A549 (cell line): ENCODE measurements at regions not wholly inside any gene's neighbourhood (a gene's known extent, or its start where the extent isn't known, plus 50 kb on each side); places are given as distances from the start of the nearest gene placed in this dataset.
"Not testable (repeated sequence)": the region's sequence is repeated elsewhere in the genome, so short reads cannot be mapped to it uniquely, and the experiment has no call there.

ENCODE experiments used
- ATAC-seq, 2 experiments: fragments of 200-7000 bp in 1 of 2; fragments of >200 bp in 1 of 2; cut with Nextera tagmentation in 1 of 2; cut with Tn5 transposase in 1 of 2; 3 replicates each; pipeline versions ENCODE4 v1.8.0 to v1.9.1; 2018 to 2020; ENCODE audit warnings: mild to moderate bottlenecking in 1 of 2, moderate library complexity in 1 of 2
- CTCF ChIA-PET: fragments of 300-600 bp; sonication (Branson Sonifier 250); formaldehyde crosslinking; extraction: SDS; loops from one replicate; lab custom pipeline; 2021; ENCODE audit warnings: antibody characterized with exemption, inconsistent platforms; lab: Yijun Ruan, JAX
- POLR2A ChIA-PET: fragments of 350-600 bp; formaldehyde crosslinking; extraction: SDS; loops from one replicate; lab custom pipeline; 2021; ENCODE audit warnings: antibody characterized with exemption, inconsistent platforms; lab: Yijun Ruan, JAX
- DNase-seq, 2 experiments: peaks; one replicate each; pipeline versions ENCODE4 v3.0.0 to v3.0.0-alpha.2; 2011 to 2016; ENCODE audit warnings: low read depth in 1 of 2, low spot score in 1 of 2
- FAIRE-seq: peaks from 2 replicates; lab custom pipeline; 2011; peaks lifted over from hg19 to GRCh38; lab: Jason Lieb, UNC
- H3K27ac ChIP-seq, 2 experiments: fragments of >200 bp; sonication (Bioruptor Twin); formaldehyde crosslinking; 3 replicates each; pipeline ENCODE4 v1.5.1; 2016 to 2017
- H3K4me1 ChIP-seq: fragments of >200 bp; sonication (Bioruptor Twin); formaldehyde crosslinking; 3 replicates; pipeline ENCODE4 v1.6.1; 2016
- H3K4me2 ChIP-seq: fragments of >200 bp; sonication (Bioruptor Twin); formaldehyde crosslinking; 3 replicates; pipeline ENCODE4 v1.6.1; 2016
- H3K4me3 ChIP-seq: fragments of >200 bp; sonication (Bioruptor Twin); formaldehyde crosslinking; 3 replicates; pipeline ENCODE4 v1.5.1; 2016
- H3K9me3 ChIP-seq: fragments of >200 bp; sonication (Bioruptor Twin); formaldehyde crosslinking; 3 replicates; pipeline ENCODE4 v1.6.1; 2016
- BCL3 ChIP-seq: fragments of >200 bp; sonication (Bioruptor Twin); formaldehyde crosslinking; IDR thresholded peaks from 3 replicates; pipeline ENCODE4 v1.6.1; 2016
- BHLHE40 ChIP-seq: IDR thresholded peaks from 2 replicates; pipeline ENCODE4 v1.6.1; 2012; ENCODE audit warnings: low read depth, low read length, inconsistent platforms
- CBX8 ChIP-seq: fragments of 200-600 bp; sonication (generic); IDR thresholded peaks from 2 replicates; pipeline ENCODE4 v1.6.1; 2016
- CEBPB ChIP-seq, 2 experiments: fragments of >200 bp in 1 of 2; sonication (Bioruptor Twin) in 1 of 2; formaldehyde crosslinking in 1 of 2; IDR thresholded peaks; 2 replicates each; pipeline ENCODE4 v1.6.1; 2012 to 2016
- CHD4 ChIP-seq: fragments of 200-600 bp; sonication (generic); IDR thresholded peaks from 2 replicates; pipeline ENCODE4 v1.6.1; 2016; ENCODE audit warnings: antibody characterized with exemption, mild to moderate bottlenecking, borderline replicate concordance
- EHMT2 ChIP-seq: fragments of 200-600 bp; sonication (generic); IDR thresholded peaks from 2 replicates; pipeline ENCODE4 v1.6.1; 2016; ENCODE audit warnings: antibody characterized with exemption, low read depth, mild to moderate bottlenecking, moderate library complexity
- ELK1 ChIP-seq: fragments of 150-350 bp; IDR thresholded peaks from 2 replicates; pipeline ENCODE4 v1.6.1; 2014; ENCODE audit warnings: low read depth, mild to moderate bottlenecking, low read length
- EP300 ChIP-seq, 2 experiments: fragments of >200 bp; sonication (Bioruptor Twin); formaldehyde crosslinking; IDR thresholded peaks; 2 replicates in 1 of 2; 3 replicates in 1 of 2; pipeline ENCODE4 v1.6.1; 2016 to 2017
- ESRRA ChIP-seq: fragments of 150-350 bp; IDR thresholded peaks from 2 replicates; pipeline ENCODE4 v1.6.1; 2014; ENCODE audit warnings: mild to moderate bottlenecking, low read length, borderline replicate concordance
- FOXS1 ChIP-seq: fragments of 250-450 bp; sonication (Bioruptor Pico); IDR thresholded peaks from 2 replicates; pipeline ENCODE4 v1.5.0; 2020; ENCODE audit warnings: mild to moderate bottlenecking, moderate library complexity
- HDAC2 ChIP-seq: fragments of 200-600 bp; sonication (generic); IDR thresholded peaks from 2 replicates; pipeline ENCODE4 v1.6.1; 2016
- HEYL ChIP-seq: fragments of 250-450 bp; sonication (Bioruptor Pico); IDR thresholded peaks from 2 replicates; pipeline ENCODE4 v1.8.0; 2021; ENCODE audit warnings: mild to moderate bottlenecking, moderate library complexity
- HMGXB4 ChIP-seq: fragments of 250-450 bp; sonication (Bioruptor Pico); IDR thresholded peaks from 2 replicates; pipeline ENCODE4 v1.5.0; 2021; ENCODE audit warnings: mild to moderate bottlenecking, moderate library complexity, borderline replicate concordance
- HOXA7 ChIP-seq: fragments of 250-450 bp; sonication (Bioruptor Pico); IDR thresholded peaks from 2 replicates; pipeline ENCODE4 v1.5.0; 2020; ENCODE audit warnings: mild to moderate bottlenecking, moderate library complexity
- HOXB13 ChIP-seq: fragments of 250-450 bp; sonication (Bioruptor Pico); IDR thresholded peaks from 2 replicates; pipeline ENCODE4 v1.5.0; 2020; ENCODE audit warnings: low read depth, mild to moderate bottlenecking, moderate library complexity
- HOXB5 ChIP-seq: fragments of 250-450 bp; sonication (Bioruptor Pico); IDR thresholded peaks from 2 replicates; pipeline ENCODE4 v1.5.0; 2020; ENCODE audit warnings: mild to moderate bottlenecking, moderate library complexity
- JUN ChIP-seq, 2 experiments: fragments of >200 bp; sonication (Bioruptor Twin); formaldehyde crosslinking; IDR thresholded peaks; 2 replicates in 1 of 2; 3 replicates in 1 of 2; pipeline ENCODE4 v1.6.1; 2016 to 2017
- KDM5A ChIP-seq: fragments of 200-600 bp; sonication (generic); IDR thresholded peaks from 2 replicates; pipeline ENCODE4 v1.6.1; 2016; ENCODE audit warnings: antibody characterized with exemption, mild to moderate bottlenecking
- MAX ChIP-seq: IDR thresholded peaks from 2 replicates; pipeline ENCODE4 v1.6.1; 2012
- MAZ ChIP-seq: fragments of 150-350 bp; IDR thresholded peaks from 2 replicates; pipeline ENCODE4 v1.6.1; 2014; ENCODE audit warnings: antibody characterized with exemption, low read depth, low read length, borderline replicate concordance
- PBX3 ChIP-seq: IDR thresholded peaks from 2 replicates; pipeline ENCODE4 v1.6.1; 2012
- POLR2A ChIP-seq: IDR thresholded peaks from 2 replicates; pipeline ENCODE4 v1.6.1; 2012; ENCODE audit warnings: mild to moderate bottlenecking, low read length
- RCOR1 ChIP-seq: fragments of 150-350 bp; IDR thresholded peaks from 2 replicates; pipeline ENCODE4 v1.6.1; 2014; ENCODE audit warnings: antibody characterized with exemption, low read length, low read depth
- RNF2 ChIP-seq: fragments of 200-600 bp; sonication (generic); IDR thresholded peaks from 2 replicates; pipeline ENCODE4 v1.6.1; 2016; ENCODE audit warnings: low read depth, mild to moderate bottlenecking, antibody characterized with exemption, moderate library complexity, borderline replicate concordance
- SREBF2 ChIP-seq: fragments of 450-650 bp; IDR thresholded peaks from 2 replicates; pipeline ENCODE4 v1.6.1; 2014; ENCODE audit warnings: mild to moderate bottlenecking, moderate library complexity
- TP53 ChIP-seq: fragments of 250-450 bp; sonication (Bioruptor Pico); IDR thresholded peaks from 2 replicates; pipeline ENCODE4 v1.5.0; 2021; ENCODE audit warnings: mild to moderate bottlenecking, moderate library complexity
- ZC3H11A ChIP-seq: fragments of 450-650 bp; IDR thresholded peaks from 2 replicates; pipeline ENCODE4 v1.6.1; 2014; ENCODE audit warnings: antibody characterized with exemption, mild to moderate bottlenecking
- ZFP36 ChIP-seq: fragments of 450-650 bp; IDR thresholded peaks from 2 replicates; pipeline ENCODE4 v1.6.1; 2014; ENCODE audit warnings: borderline replicate concordance; ENCODE audit not compliant: partially characterized antibody
- ZNF302 ChIP-seq: fragments of 250-450 bp; sonication (Bioruptor Pico); IDR thresholded peaks from 2 replicates; pipeline ENCODE4 v1.9.0; 2021; ENCODE audit warnings: inconsistent platforms, mild to moderate bottlenecking, moderate library complexity
- ZSCAN20 ChIP-seq: fragments of 250-450 bp; sonication (Bioruptor Pico); IDR thresholded peaks from 2 replicates; pipeline ENCODE4 v1.8.0; 2022; ENCODE audit warnings: mild to moderate bottlenecking, moderate library complexity
- WGBS: methylation state at CpG from one replicate; pipeline ENCODE4 v1.1.6; 2017; ENCODE audit errors: missing lambda C conversion rate; 5-methylcytosine and 5-hydroxymethylcytosine counted together

GRCh38 chr4:181896614-181897013 is 346.6 kb upstream of the TENM3 start:
- Histone ChIP-seq H3K9me3 (no peaks in the 10 kb centered on the region), H3K4me3 (no peak overlapping the region), H3K4me2 (no peak overlapping the region), H3K4me1 (no peaks in the 10 kb centered on the region), H3K27ac (no peak overlapping the region)
- ATAC-seq (no peak), DNase-seq (no peak), FAIRE-seq (no peak)
- ChIA-PET CTCF (interaction anchor here (1.1 kb wide), 1 partner anchor 21 kb away, joined by 3 read pairs; no protein-coding TSS in a partner anchor), POLR2A (no interaction called here)
- WGBS = 2% methylated on average over 4 of the region's 5 CpGs
- TF ChIP-seq HEYL (CRISPR knock-in tag) (no peak), HOXB5 (CRISPR knock-in tag) (no peak), EHMT2 (no peak), BCL3 (no peak), CBX8 (no peak), HDAC2 (no peak), BHLHE40 (no peak), POLR2A (no peak), CEBPB (IDR thresholded peaks at IDR 0.05) (no peak), RCOR1 (no peak), RNF2 (no peak), ELK1 (no peak), ZFP36 (no peak), KDM5A (no peak), EP300 (IDR thresholded peaks at IDR 0.05) (no peak), SREBF2 (no peak), ESRRA (no peak), FOXS1 (no peak), ZNF302 (CRISPR knock-in tag) (no peak), ZSCAN20 (CRISPR knock-in tag) (no peak)

GRCh38 chr4:181897935-181898334 is 345.3 kb upstream of the TENM3 start:
- TF ChIP-seq HMGXB4 (CRISPR knock-in tag) (no peak), ESRRA (no peak), CHD4 (no peak), KDM5A (no peak), MAZ (no peak), PBX3 (no peak), HOXA7 (no peak), ZFP36 (no peak), MAX (no peak), HOXB13 (CRISPR knock-in tag) (no peak), ZSCAN20 (CRISPR knock-in tag) (no peak), JUN (IDR thresholded peaks at IDR 0.05) (no peak), TP53 (CRISPR knock-in tag) (no peak), ZC3H11A (no peak)
- ATAC-seq (no peak), DNase-seq (no peak), FAIRE-seq (no peak)
- no peak overlapping the region for H3K4me3 ChIP-seq
- H3K27ac ChIP-seq = no peak overlapping the region
- no peaks in the 10 kb centered on the region for H3K9me3 ChIP-seq
- H3K4me2 ChIP-seq = no peak overlapping the region
- POLR2A ChIA-PET = no interaction called here
- CTCF ChIA-PET = no interaction called here
- H3K4me1 ChIP-seq = no peaks in the 10 kb centered on the region
- 33% methylated on average over 2 of the region's 2 CpGs for WGBS

GRCh38 chr4:181902404-181902803 is 340.8 kb upstream of the TENM3 start:
- DNase-seq, H3K4me2 ChIP-seq, H3K27ac ChIP-seq, H3K4me1 ChIP-seq, H3K4me3 ChIP-seq, FAIRE-seq, ATAC-seq, H3K9me3 ChIP-seq, POLR2A ChIA-PET: not testable (repeated sequence)
- CTCF ChIA-PET = interaction anchor here (0.6 kb wide), 1 partner anchor 36 kb away, joined by 3 read pairs; no protein-coding TSS in a partner anchor
- WGBS = 94% methylated on average over 2 of the region's 2 CpGs
